Hepatocyte (in vitro differentiated cells): ENCODE measurements at regions not wholly inside any gene's neighbourhood (a gene's known extent, or its start where the extent isn't known, plus 50 kb on each side); places are given as distances from the start of the nearest gene placed in this dataset.

Experiments
- EZH2 ChIP-seq: fragments of 200-600 bp; sonication (generic); IDR thresholded peaks from 2 replicates; pipeline ENCODE4 v1.6.1; 2016; ENCODE audit warnings: antibody characterized with exemption, mild to moderate bottlenecking, borderline replicate concordance
- TF ChIP-seq, protein P1 (sequence below): fragments of 200-600 bp; sonication (generic); IDR thresholded peaks from 2 replicates; pipeline ENCODE4 v1.5.1; 2016; ENCODE audit warnings: antibody characterized with exemption, mild to moderate bottlenecking; ENCODE audit not compliant: poor library complexity

DNA sequence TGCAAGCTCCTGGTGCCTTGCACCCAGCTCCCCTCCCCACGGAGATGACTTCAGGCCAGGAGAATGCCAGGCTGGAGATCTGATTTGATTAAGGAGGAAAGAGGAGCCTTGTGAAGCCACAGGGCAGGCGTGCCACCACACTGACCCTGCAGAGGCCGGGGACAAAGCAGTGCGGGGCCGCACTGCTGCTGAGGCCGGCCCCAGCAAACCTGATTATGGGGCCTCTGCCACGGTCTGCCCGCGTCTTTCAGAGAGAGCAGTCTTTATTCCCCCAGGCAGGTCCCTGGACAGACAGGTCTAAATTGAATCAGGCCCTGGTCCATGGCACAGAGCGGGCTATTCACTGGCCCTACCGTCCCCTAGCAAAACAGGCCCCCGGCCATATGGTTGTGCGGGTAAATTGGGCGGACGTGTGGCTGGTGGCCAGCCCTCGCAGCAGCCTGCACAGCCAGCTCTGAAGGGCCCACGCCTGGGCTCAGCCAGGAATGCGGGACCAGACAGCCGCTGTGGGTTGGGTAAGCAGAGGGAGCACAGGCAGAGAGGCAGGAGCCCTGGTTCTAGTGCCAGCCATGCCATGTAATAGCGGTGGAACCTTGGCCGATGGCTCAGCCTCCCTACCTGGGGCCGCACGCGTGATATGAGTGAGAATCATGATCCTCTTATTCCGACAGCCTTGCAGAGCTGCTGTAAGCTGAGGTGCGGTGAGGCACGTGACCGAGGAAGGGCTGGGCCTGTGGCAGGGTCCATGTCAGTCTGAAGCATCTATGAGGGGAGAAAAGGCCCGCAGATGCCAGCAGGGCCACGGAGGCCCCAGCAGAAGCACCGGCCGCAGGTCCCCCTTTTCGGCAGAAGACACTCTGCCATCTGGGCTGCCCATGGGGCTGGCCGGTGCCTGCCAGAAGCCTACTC lies 97.3 kb upstream of the MYCN start:
- TF ChIP-seq EZH2 = no peak
- TF ChIP-seq, protein P1, sequence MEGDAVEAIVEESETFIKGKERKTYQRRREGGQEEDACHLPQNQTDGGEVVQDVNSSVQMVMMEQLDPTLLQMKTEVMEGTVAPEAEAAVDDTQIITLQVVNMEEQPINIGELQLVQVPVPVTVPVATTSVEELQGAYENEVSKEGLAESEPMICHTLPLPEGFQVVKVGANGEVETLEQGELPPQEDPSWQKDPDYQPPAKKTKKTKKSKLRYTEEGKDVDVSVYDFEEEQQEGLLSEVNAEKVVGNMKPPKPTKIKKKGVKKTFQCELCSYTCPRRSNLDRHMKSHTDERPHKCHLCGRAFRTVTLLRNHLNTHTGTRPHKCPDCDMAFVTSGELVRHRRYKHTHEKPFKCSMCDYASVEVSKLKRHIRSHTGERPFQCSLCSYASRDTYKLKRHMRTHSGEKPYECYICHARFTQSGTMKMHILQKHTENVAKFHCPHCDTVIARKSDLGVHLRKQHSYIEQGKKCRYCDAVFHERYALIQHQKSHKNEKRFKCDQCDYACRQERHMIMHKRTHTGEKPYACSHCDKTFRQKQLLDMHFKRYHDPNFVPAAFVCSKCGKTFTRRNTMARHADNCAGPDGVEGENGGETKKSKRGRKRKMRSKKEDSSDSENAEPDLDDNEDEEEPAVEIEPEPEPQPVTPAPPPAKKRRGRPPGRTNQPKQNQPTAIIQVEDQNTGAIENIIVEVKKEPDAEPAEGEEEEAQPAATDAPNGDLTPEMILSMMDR = no peak
